Endodermal cell (in vitro differentiated cells): ENCODE measurements at regions not wholly inside any gene's neighbourhood (a gene's known extent, or its start where the extent isn't known, plus 50 kb on each side); places are given as distances from the start of the nearest gene placed in this dataset.

Source experiments
- DNase-seq: peaks from one replicate; pipeline ENCODE4 v3.0.0-alpha.2; 2017
- H3K27ac ChIP-seq: 2 replicates; pipeline ENCODE4 v1.5.1; 2013; ENCODE audit warnings: mild to moderate bottlenecking, low read depth, low read length, moderate library complexity
- H3K27me3 ChIP-seq: 2 replicates; pipeline ENCODE4 v1.6.1; 2013; ENCODE audit warnings: mild to moderate bottlenecking, low read length, moderate library complexity; ENCODE audit not compliant: insufficient read depth, control insufficient read depth, poor library complexity, severe bottlenecking
- H3K36me3 ChIP-seq: 2 replicates; pipeline ENCODE4 v1.7.0; 2013; ENCODE audit warnings: mild to moderate bottlenecking, low read length, moderate library complexity; ENCODE audit not compliant: control insufficient read depth, insufficient read depth
- H3K4me1 ChIP-seq: one replicate; pipeline ENCODE4 v1.7.0; 2013; ENCODE audit warnings: low read length; ENCODE audit not compliant: control insufficient read depth, insufficient read depth
- H3K4me3 ChIP-seq: 2 replicates; pipeline ENCODE4 v1.5.1; 2013; ENCODE audit warnings: mild to moderate bottlenecking, low read length, moderate library complexity
- H3K9ac ChIP-seq: 2 replicates; pipeline ENCODE4 v1.6.1; 2013; ENCODE audit warnings: mild to moderate bottlenecking, low read length, moderate library complexity; ENCODE audit not compliant: poor library complexity, severe bottlenecking; ENCODE audit errors: extremely low read depth
- H3K9me3 ChIP-seq: 2 replicates; pipeline ENCODE4 v1.6.1; 2013; ENCODE audit warnings: mild to moderate bottlenecking, low read length, moderate library complexity; ENCODE audit not compliant: control insufficient read depth
- H3K27ac Mint-ChIP-seq: 2 replicates; pipeline ENCODE4 v1.8.0; 2020; ENCODE audit warnings: mixed read lengths
- H3K27me3 Mint-ChIP-seq: 2 replicates; pipeline ENCODE4 v1.8.0; 2021; ENCODE audit warnings: mild to moderate bottlenecking, mixed read lengths; ENCODE audit not compliant: insufficient read depth
- H3K36me3 Mint-ChIP-seq: 2 replicates; pipeline ENCODE4 v1.8.0; 2020; ENCODE audit warnings: low read depth, mixed read lengths
- H3K4me1 Mint-ChIP-seq: 2 replicates; pipeline ENCODE4 v1.8.0; 2020; ENCODE audit warnings: mixed read lengths
- H3K4me3 Mint-ChIP-seq: 2 replicates; pipeline ENCODE4 v1.8.0; 2020; ENCODE audit warnings: mild to moderate bottlenecking, moderate library complexity, mixed read lengths
- H3K9me3 Mint-ChIP-seq: 2 replicates; pipeline ENCODE4 v1.8.0; 2020; ENCODE audit warnings: mild to moderate bottlenecking, mixed read lengths
- CTCF ChIP-seq: fragments of 200-600 bp; sonication (generic); conservative IDR thresholded peaks from 2 replicates; pipeline ENCODE4 v1.5.0; 2021; ENCODE audit warnings: antibody characterized with exemption, mild to moderate bottlenecking
- WGBS, 2 experiments: methylation state at CpG; one replicate each; pipeline versions ENCODE4 v1.1.5 to v1.1.7; 2013; ENCODE audit warnings: missing lambda C conversion rate in 2 of 2, mixed read lengths in 1 of 2; ENCODE audit not compliant: insufficient coverage in 1 of 2, insufficient read length in 1 of 2; 5-methylcytosine and 5-hydroxymethylcytosine counted together

GRCh38 chr1:96400089-96400488 is 321.5 kb upstream of the PTBP2 start:
- H3K4me1 Mint-ChIP-seq, result no peaks in the 10 kb centered on the region

GRCh38 chr1:96409087-96409486 is 312.5 kb upstream of the PTBP2 start:
- no peaks in the 10 kb centered on the region for H3K27me3 Mint-ChIP-seq
- no peak overlapping the region for H3K9ac ChIP-seq
- no peak for DNase-seq
- no peak for TF ChIP-seq CTCF
- H3K27ac ChIP-seq, result no peak overlapping the region
- no peak overlapping the region for H3K27ac Mint-ChIP-seq
- no peaks in the 10 kb centered on the region for H3K9me3 Mint-ChIP-seq
- H3K4me1 ChIP-seq, result peaks cover 3% of the 10 kb centered on the region
- no peaks in the 10 kb centered on the region for H3K36me3 ChIP-seq
- no peaks in the 10 kb centered on the region for H3K9me3 ChIP-seq
- H3K27me3 ChIP-seq, result no peaks in the 10 kb centered on the region
- WGBS, 2 experiments, result 60 to 74% methylated on average over 4 of the region's 4 CpGs
- no peaks in the 10 kb centered on the region for H3K36me3 Mint-ChIP-seq
- no peak overlapping the region for H3K4me3 Mint-ChIP-seq
- no peak overlapping the region for H3K4me3 ChIP-seq
- H3K4me1 Mint-ChIP-seq, result no peaks in the 10 kb centered on the region

More at GRCh38 chr1:96400089-96400488, 321.5 kb upstream of the PTBP2 start:
- no peaks in the 10 kb centered on the region for H3K4me1 ChIP-seq
- Mint-ChIP-seq H3K27me3 (no peaks in the 10 kb centered on the region), H3K27ac (no peak overlapping the region), H3K36me3 (no peaks in the 10 kb centered on the region), H3K9me3 (no peaks in the 10 kb centered on the region), H3K4me3 (no peak overlapping the region)
- no peak overlapping the region for H3K4me3 ChIP-seq
- no peak overlapping the region for H3K27ac ChIP-seq
- H3K36me3 ChIP-seq, result no peaks in the 10 kb centered on the region
- H3K9me3 ChIP-seq, result no peaks in the 10 kb centered on the region
- TF ChIP-seq CTCF, result no peak
- H3K27me3 ChIP-seq, result no peaks in the 10 kb centered on the region
- H3K9ac ChIP-seq, result no peak overlapping the region
- no peak for DNase-seq

GRCh38 chr1:96409689-96410088 is 311.9 kb upstream of the PTBP2 start:
- Mint-ChIP-seq H3K4me3 (no peak overlapping the region), H3K9me3 (no peaks in the 10 kb centered on the region), H3K27me3 (no peaks in the 10 kb centered on the region), H3K36me3 (no peaks in the 10 kb centered on the region), H3K27ac (no peak overlapping the region), H3K4me1 (no peaks in the 10 kb centered on the region)
- Histone ChIP-seq H3K36me3 (no peaks in the 10 kb centered on the region), H3K9me3 (no peaks in the 10 kb centered on the region), H3K27me3 (no peaks in the 10 kb centered on the region), H3K4me1 (peaks cover 3% of the 10 kb centered on the region), H3K9ac (no peak overlapping the region), H3K4me3 (no peak overlapping the region), H3K27ac (no peak overlapping the region)
- DNase-seq, result no peak
- 91% methylated on average over 3 of the region's 3 CpGs; no CpG with 5 or more reads in 1 of the 2 experiments for WGBS, 2 experiments
- TF ChIP-seq CTCF, result no peak
